ENCODE measurements at regions not wholly inside any gene's neighbourhood (a gene's known extent, or its start where the extent isn't known, plus 50 kb on each side); places are given as distances from the start of the nearest gene placed in this dataset.

DNA sequence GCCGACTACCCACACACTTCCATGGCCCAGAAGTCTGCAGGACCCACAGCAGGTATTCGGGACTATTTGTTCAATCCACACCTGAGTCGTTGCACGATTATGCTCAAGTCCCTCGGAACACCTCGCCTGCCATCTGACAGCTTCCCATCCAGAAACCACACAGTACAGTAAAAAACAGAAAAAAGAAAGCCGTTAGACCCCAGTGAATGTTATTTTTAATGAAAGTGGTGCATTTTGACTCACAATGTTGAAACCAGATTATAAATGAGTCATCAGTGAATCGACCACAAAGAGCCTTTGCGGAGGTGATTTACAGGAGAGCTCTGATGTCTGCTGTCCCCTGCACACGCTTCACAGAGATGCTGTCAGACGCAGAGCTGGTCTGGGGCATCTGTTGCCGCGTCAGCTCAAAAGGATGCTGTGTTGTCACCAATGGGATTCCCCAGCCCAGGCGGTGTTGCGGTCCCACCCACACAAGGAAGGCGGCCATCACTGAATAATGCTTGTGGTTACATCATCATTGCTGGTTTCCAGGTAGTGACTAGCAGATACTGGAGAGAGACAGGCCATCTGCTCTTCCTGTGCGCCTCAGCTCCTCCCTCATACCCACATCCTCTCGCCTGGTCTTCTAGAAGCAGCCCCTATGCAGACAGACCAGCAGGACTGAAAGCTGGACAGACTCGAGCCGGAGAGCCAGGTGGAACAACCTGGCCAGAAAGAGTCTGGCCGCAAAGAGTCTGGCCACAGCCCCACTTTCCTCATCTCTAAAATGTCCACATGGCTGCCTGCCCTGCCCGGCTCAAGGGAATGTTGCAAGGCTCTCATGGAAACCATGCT is 116.8 kb downstream of the TOMM20 start:
- Mint-ChIP-seq H3K27me3 (ENCODE audit: insufficient read depth, unreplicated experiment) (no peaks in the 10 kb centered on the region), H3K4me1 (ENCODE audit: insufficient read depth, unreplicated experiment) (peaks cover 14% of the 10 kb centered on the region), H3K9me3 (ENCODE audit: unreplicated experiment) (peaks cover 12% of the 10 kb centered on the region), H3K4me3 (ENCODE audit: unreplicated experiment) (peak overlapping the region; percentile 47), H3K27ac (ENCODE audit: low read depth, unreplicated experiment) (peak overlapping the region; percentile 92), H3K36me3 (ENCODE audit: insufficient read depth, unreplicated experiment) (peaks cover 11% of the 10 kb centered on the region)
- CTCF ChIA-PET, result interaction anchor here (0.6 to 2.1 kb wide), 6 partner anchors 9 to 400 kb away, joined by 3 to 7 read pairs (median 4); no protein-coding TSS in a partner anchor
- DNase-seq (ENCODE audit: unreplicated experiment), result peak; percentile 99
- intact Hi-C loops (cut with micrococcal nuclease), result loop anchor here (1.0 to 2.0 kb wide), 3 partner anchors 15 to 513 kb away; no protein-coding TSS in a partner anchor
- POLR2A ChIA-PET, result interaction anchor here (0.6 to 2.0 kb wide), 25 partner anchors 10 to 1729 kb away, joined by 3 to 42 read pairs (median 4); partner anchors contain the start of genes RBM34 and TARBP1
- BruUV-seq (replicated peaks), result no TSS peak
- TF ChIP-seq, protein P1, sequence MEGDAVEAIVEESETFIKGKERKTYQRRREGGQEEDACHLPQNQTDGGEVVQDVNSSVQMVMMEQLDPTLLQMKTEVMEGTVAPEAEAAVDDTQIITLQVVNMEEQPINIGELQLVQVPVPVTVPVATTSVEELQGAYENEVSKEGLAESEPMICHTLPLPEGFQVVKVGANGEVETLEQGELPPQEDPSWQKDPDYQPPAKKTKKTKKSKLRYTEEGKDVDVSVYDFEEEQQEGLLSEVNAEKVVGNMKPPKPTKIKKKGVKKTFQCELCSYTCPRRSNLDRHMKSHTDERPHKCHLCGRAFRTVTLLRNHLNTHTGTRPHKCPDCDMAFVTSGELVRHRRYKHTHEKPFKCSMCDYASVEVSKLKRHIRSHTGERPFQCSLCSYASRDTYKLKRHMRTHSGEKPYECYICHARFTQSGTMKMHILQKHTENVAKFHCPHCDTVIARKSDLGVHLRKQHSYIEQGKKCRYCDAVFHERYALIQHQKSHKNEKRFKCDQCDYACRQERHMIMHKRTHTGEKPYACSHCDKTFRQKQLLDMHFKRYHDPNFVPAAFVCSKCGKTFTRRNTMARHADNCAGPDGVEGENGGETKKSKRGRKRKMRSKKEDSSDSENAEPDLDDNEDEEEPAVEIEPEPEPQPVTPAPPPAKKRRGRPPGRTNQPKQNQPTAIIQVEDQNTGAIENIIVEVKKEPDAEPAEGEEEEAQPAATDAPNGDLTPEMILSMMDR (IDR thresholded peaks at IDR 0.05; ENCODE audit: unreplicated experiment), result no peak

DNA sequence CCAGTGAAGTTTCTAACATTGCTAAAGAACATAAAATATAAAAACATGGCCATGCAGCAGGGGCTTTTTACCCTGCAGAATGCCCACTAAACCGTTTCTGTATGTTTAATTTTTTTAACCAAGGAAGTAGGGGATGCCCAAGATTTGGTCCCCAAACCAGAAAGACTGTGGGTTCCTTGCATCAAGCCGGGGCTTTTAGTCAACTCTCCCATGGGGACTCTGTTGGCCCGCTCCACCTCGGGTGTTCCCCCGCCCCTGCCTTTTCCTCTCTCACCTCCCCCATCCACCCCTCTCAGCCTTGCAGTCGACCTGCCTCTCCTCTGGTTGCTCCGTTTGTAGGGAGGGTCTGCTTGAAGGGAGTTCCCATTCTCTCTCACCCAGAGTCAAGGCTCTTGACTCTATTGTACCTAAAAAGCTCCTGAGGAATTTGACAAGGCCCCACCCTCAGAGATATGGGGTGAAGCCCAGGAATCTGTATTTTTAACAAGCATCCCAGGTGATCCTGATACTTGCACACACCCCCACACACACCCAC is 117.5 kb downstream of the TOMM20 start:
- H3K4me3 Mint-ChIP-seq (ENCODE audit: unreplicated experiment), result peak overlapping the region; percentile 47
- no peak for DNase-seq (ENCODE audit: unreplicated experiment)
- H3K27me3 Mint-ChIP-seq (ENCODE audit: insufficient read depth, unreplicated experiment), result no peaks in the 10 kb centered on the region
- no TSS peak for BruUV-seq (replicated peaks)
- ChIA-PET CTCF (interaction anchor here (0.6 to 2.1 kb wide), 5 partner anchors 13 to 400 kb away, joined by 3 to 7 read pairs (median 4); no protein-coding TSS in a partner anchor), POLR2A (interaction anchor here (0.6 to 2.0 kb wide), 21 partner anchors 9 to 1728 kb away, joined by 3 to 42 read pairs (median 5); partner anchors contain the start of gene TARBP1)
- H3K9me3 Mint-ChIP-seq (ENCODE audit: unreplicated experiment), result peaks cover 12% of the 10 kb centered on the region
- H3K36me3 Mint-ChIP-seq (ENCODE audit: insufficient read depth, unreplicated experiment), result peaks cover 10% of the 10 kb centered on the region
- intact Hi-C loops (cut with micrococcal nuclease), result loop anchor here (1.0 to 2.0 kb wide), 2 partner anchors 287 to 512 kb away; no protein-coding TSS in a partner anchor
- TF ChIP-seq, protein P1 (IDR thresholded peaks at IDR 0.05; ENCODE audit: unreplicated experiment), result no peak
- H3K4me1 Mint-ChIP-seq (ENCODE audit: insufficient read depth, unreplicated experiment), result peaks cover 14% of the 10 kb centered on the region
- peak overlapping the region; percentile 92 for H3K27ac Mint-ChIP-seq (ENCODE audit: low read depth, unreplicated experiment)

DNA sequence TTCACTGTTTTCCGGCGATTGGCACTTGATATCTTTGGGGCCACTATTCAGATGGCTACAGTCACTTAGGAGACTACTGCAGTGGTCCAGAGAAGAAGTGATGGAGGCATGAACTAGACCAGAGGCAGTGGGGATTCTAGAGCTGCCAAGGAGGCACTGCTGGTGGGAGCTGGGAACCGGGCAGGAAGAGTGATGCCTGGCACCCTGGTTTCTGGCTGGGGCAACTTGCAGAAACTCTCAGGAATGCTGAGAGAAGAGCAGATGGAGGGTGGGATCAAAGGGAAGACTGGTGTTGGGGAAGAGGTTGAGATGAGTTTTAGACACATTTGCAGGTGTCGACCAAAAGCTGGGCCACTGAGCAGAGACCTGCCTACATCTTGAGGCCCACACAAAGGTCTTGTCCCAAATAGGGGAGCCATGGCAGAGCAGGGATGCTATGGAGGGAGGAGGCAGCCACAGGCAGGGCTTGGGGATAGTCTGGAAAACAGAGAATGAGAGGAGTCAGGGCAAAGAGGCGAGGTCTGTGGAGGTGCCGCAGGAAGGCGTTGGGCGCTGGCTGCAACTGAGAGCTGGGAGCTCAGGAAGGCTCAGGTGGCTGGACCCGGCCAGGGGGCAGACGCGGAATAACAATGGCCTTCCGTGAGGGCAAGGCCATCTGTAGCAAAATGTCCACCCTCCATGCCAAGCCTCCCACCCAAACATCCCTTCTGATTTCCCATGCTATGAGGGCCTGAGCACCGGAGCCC is 118.9 kb downstream of the TOMM20 start:
- Mint-ChIP-seq H3K27ac (ENCODE audit: low read depth, unreplicated experiment) (no peak overlapping the region), H3K4me1 (ENCODE audit: insufficient read depth, unreplicated experiment) (peaks cover 14% of the 10 kb centered on the region), H3K4me3 (ENCODE audit: unreplicated experiment) (no peak overlapping the region), H3K9me3 (ENCODE audit: unreplicated experiment) (peaks cover 6% of the 10 kb centered on the region), H3K36me3 (ENCODE audit: insufficient read depth, unreplicated experiment) (peaks cover 4% of the 10 kb centered on the region), H3K27me3 (ENCODE audit: insufficient read depth, unreplicated experiment) (no peaks in the 10 kb centered on the region)
- ChIA-PET POLR2A (interaction anchor here (0.5 to 1.0 kb wide), 2 partner anchors 12 to 25 kb away, joined by 3 to 4 read pairs; no protein-coding TSS in a partner anchor), CTCF (interaction anchor here (1.1 kb wide), 1 partner anchor 17 kb away, joined by 3 read pairs; no protein-coding TSS in a partner anchor)
- intact Hi-C loops (cut with micrococcal nuclease), result loop anchor here (2.0 kb wide), 1 partner anchor 511 kb away; no protein-coding TSS in a partner anchor
- BruUV-seq (replicated peaks), result no TSS peak
- DNase-seq (ENCODE audit: unreplicated experiment), result no peak
- TF ChIP-seq, protein P1 (IDR thresholded peaks at IDR 0.05; ENCODE audit: unreplicated experiment), result no peak
